ENCODE measurements at regions not wholly inside any gene's neighbourhood (a gene's known extent, or its start where the extent isn't known, plus 50 kb on each side); places are given as distances from the start of the nearest gene placed in this dataset.
"Not testable (repeated sequence)": the region's sequence is repeated elsewhere in the genome, so short reads cannot be mapped to it uniquely, and the experiment has no call there.

DNA sequence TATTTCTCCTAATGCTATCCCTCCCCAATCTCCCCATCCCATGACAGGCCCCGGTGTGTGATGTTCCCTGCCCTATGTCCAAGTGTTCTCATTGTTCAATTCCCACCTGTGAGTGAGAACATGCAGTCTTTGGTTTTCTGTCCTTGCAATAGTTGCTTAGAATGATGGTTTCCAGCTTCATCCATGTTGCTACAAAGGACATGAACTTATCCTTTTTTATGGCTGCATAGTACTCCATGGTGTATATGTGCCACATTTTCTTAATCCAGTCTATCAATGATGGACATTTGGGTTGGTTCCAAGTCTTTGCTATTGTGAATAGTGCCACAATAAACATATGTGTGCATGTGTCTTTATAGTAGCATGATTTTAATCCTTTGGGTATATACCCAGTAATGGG, 51.3 kb upstream of the RIOK2 start:
- DNase-seq = not testable (repeated sequence)

DNA sequence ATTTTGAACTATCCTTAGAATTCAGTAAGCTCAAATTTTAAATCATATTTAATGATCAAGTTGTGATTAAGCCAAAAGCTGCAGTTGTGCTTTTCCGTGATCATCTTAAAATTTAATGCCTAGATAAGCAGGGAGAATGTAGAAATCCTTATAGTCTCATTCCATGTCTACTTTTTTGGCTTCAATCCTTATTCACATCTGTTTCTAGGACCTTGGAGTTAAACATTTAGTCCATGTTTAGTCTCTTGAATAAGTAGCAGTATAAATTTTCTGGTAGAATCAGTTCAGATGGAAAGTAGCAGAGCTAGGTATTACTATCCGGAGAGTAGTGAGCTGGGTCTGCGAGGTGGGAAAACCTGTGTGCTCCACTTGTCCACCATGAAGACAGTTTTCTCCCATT, 59.3 kb upstream of the RIOK2 start:
- no peak for DNase-seq

DNA sequence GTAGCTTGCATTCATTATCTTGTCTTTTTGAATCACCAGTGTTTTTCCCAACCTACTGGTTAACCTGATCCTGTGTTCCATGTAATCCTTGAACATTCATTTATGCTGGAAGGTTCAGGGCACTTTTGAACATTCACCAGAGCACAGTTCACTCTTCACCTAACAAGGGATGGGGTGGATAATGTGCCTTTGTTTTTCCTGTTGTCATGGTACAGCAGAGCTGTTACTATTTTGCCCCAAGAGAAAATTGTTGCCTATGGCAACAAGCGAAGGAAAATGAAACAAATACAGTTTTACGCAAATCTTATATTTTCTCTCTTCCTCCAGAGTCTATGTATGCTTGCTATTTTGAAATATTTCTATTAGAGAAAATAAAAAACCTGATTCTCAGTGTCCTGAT, 60.3 kb upstream of the RIOK2 start:
- DNase-seq = no peak

DNA sequence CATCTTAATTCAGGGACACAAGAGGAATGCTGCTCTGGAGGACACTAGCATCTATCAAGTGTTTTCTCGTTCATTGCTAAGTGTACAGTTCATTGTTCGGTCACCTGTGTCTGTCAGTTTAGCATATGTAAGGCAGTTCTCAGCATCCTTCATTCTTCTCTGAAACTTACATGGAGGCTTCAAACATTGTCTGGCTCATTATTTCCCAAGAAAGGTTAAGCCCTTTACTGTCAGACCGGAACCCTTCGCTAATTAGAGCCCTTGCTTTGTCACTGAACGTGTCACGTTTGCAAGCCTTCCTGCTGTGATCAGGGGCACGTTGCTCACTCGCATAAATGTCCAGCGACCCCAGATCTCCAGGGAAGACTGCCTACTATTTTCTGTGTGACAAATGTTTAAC, 62.3 kb upstream of the RIOK2 start:
- no peak for DNase-seq

DNA sequence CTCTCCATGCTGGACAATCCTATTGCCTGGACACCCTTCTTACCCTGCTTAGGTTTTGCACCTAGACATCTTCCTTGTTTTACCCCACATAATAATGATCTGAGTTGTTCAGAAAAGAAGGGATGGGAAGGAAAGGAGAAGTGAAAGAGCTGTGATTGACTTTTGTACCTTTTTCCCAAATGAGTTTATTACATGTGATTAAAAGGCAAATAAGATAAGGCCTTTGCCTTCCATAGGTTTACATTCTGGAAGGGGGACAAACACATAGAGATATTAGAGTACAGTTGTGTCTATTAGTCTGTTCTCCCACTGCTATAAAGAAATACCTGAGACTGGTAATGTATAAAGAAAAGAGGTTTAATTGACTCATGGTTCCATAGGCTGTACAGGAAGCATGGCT, 67.1 kb upstream of the RIOK2 start:
- DNase-seq = no peak

DNA sequence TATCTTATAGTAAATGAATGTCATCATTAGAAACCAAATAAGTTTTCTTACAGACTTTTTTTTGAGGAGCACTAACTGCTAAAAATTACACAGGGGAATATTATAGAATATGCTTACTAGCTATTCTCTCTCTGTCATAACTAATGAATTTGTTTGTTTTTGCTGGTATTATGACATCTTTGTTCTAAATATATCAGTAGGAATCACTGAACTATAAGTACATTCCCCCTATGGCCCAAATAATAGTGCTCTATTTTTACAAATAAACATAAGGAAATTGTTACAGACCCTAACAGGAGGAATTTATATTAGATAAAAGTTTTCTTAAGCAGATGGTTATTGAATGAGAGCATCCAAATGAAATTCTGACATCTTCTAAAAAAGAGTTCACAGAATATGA, 83.0 kb upstream of the RIOK2 start:
- no peak for DNase-seq

DNA sequence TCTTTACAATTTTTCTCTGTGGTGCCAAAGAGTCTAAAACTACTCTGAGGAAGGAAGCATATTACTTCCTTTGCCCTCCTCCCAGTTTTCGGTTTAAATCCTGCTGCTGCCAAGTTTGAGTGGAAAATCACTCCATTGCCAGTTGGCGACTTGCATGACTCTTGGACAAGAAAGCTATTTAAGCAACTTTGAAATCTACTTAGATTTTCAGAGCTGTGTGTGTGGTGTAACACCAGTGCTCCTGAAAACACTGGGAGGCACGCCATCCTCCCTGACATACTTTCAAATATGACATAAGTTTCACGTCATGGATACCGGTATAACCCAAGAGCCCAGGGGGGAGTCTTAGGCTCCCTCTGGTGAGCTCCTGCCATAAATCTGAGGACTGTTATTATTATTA, 83.5 kb upstream of the RIOK2 start:
- DNase-seq = no peak

DNA sequence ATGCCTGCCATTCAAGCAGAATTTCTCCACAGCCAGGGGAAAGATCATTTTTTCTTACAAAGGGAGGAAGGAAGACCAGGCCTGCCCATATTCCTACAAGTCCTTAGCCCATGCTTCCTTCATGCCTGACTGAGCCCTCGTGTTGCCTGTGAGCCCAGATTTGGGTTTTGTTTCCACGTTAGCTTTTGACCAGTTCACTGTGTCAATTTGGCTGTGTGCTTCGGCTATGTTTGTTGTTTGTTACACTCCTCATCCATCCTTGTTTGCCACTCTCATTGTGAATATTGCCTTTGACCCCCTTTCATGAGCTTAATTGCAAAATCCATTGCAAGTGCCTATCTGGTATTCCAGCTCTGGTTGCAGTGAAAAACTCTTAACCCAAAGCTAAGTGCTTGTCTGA, 84.7 kb upstream of the RIOK2 start:
- DNase-seq = no peak

DNA sequence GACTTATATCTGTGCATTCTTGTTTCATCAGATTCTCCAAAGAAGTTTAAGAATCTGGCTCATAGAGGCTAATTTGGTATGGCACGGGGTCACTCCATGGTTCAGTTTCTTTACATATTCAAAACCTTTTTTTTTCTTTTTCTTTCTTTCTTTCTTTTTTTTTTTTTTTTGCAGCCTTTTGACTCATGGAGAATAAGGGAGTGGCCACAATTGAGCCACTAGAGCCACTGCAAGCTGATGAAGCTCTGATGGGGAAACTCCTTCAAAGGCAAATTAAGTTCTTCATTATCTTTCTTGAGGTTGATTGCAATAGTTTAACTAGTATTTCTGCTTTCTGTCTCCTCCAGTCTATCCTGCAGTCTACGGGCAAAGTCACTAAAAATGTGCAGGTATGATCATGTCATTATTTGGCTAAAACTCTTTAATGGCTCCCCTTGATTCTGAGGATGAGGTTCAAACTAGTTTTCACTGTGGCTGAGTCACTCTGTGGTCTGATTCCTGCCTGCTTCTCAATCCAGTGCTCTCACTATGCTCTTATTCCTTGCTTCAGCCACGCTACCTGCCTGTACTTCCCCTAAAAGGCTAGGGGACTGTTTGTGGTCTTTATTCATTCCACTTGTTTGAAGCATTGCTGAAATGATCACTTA, 93.5 kb upstream of the RIOK2 start:
- DNase-seq = no peak

DNA sequence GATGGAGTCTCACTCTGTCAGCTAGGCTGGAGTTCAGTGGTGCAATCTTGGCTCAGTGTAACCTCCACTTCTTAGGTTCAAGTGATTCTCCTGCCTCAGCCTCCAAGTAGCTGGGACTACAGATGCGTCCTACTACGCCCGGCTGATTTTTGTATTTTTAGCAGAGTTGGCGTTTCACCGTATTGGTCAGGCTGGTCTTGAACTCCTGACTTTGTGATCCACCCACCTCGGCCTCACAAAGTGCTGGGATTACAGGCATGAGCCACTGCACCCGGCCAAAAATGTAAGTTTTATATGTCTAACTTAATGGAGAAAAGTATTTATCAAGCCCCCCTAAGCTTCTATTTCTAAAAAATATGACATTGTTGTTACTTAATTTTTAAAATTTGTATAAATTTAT, 98.2 kb upstream of the RIOK2 start:
- no peak for DNase-seq

DNA sequence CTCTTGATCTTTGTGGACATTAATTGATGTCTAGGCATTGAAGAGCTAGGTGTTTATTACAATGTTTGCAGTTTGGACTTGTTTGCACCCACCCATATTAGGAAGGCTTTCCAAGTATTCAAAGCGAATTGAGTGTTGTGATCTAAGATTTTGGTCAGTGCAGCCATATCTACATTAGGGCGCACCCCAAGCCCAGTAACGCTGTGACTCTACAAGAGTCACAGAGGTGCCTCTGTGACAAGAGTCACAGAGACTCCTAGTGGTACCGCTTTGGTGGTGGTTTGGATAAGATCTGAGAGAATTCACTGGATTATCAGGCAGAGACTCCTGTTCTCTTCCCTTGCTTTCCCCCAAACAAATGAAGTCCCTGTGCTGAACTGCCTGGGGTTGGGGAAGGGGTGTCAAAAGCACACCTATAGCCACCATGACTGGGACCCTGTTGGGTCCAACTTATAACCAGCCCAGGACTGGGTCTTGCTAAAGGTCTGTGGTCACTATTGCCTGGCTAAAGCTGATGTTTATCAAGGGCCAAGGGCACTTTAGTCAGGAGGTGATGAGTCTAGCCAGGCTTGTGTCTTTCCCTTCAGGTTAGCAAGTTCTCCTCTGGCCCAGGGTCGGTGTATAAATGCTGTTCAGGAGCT, 114.1 kb upstream of the RIOK2 start:
- peak; percentile 16 for DNase-seq

DNA sequence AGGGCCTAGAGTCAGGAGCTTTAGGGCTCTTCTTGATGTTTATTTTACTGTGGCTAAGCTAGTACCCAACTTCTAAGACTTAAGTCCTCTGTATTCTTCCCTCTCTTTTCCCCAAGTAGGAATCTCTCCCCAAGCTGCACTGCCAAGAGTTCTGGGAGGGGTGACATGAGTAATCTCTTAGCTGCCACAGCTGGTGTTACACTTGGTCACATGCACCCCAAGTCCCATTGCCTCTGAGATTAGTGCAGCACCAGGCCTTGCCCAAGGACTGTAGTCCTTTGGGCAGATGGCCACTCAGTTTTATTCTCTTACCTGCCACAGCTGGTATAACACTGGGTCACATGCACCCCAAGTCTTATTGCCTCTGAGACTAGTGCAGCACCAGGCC, 114.7 kb upstream of the RIOK2 start:
- DNase-seq = no peak

DNA sequence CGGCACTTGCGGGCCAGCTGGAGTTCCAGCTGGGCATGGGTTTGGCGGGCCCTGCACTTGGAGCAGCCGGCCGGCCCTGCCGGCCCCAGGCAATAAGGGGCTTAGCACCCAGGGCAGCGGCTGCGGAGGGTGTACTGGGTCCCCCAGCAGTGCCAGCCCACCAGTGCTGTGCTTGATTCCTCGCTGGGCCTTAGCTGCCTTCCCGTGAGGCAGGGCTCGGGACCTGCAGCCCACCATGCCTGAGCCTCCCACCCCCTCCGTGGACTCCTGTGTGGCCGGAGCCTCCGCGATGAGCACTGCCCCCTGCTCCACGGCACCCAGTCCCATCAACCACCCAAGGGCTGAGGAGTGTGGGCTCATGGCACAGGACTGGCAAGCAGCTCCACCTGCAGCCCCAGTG, 118.1 kb upstream of the RIOK2 start:
- DNase-seq = not testable (repeated sequence)

DNA sequence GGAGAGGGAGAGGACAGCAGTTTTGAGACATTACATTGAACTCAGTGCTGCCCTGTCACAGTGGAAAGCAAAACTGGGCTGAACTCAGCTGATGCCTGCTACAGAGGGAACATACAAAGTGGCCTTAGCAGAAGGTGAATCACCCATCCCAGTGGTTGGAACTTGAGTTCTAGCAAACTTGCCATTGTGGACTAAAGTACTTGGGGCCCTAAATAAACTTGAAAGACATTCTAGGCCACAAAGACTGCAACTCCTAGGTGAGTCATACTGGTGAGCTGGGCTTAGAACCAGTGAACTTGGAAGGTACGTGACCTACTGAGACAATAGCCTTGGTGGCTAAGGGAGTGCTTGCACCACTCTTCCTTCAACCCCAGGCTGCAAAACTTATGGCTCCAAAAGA, 155.7 kb upstream of the RIOK2 start:
- no peak for DNase-seq

DNA sequence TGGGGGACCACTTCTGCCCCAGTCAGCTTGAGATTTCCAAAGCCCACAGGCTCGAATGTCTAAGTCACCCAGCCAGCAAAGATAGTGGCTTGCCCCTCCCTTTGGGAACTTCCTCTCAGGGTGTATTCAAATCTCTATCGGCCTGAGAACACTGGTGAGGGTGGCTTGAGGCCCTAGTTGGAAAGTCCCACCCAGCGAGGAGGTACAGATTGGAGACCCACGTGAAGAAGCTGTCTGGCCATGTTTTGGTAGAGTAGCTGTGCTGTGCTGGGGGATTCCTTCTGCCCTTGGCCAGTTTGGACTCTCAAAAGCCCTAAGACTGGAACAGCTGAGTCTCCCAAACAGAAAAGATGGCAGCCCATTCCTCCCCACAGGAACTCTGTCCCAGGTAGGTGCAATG, 172.7 kb upstream of the RIOK2 start:
- no peak for DNase-seq

DNA sequence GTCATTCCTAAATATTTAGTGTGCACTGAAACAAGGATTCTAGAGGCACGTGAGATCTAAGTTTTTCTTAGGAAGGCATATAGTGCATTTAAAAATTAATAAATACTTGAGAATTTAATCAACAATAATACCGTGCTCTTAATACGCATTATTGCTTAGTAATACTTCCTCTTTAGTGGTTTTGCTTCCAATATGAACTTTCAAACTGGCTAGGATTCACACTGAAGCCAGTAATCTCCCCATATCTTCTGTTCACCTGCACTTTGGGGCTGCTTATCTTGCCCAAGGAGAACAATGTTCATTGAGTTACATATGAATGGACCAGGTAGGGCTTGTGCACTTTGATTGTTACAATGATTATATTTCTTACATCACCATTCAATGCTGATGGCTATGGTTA, 180.5 kb upstream of the RIOK2 start:
- no peak for DNase-seq

DNA sequence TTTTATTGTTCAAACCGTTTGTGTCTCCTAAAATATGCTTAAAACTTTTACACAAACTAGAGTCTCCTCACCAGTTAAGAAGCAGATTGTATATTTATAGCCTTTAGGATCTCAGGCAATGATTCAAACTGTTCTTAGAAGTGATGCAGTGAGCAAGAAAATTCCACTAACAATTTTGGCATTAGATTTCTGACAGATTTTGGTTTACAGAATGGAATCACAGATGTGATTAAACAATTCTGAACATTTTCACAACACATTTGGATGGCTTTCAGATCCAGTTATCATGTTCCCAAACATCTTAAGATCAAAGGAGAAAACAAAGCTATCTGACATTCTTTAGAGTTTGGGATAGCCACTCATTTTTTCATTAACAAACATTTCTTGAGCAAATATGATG, 181.7 kb upstream of the RIOK2 start:
- no peak for DNase-seq

DNA sequence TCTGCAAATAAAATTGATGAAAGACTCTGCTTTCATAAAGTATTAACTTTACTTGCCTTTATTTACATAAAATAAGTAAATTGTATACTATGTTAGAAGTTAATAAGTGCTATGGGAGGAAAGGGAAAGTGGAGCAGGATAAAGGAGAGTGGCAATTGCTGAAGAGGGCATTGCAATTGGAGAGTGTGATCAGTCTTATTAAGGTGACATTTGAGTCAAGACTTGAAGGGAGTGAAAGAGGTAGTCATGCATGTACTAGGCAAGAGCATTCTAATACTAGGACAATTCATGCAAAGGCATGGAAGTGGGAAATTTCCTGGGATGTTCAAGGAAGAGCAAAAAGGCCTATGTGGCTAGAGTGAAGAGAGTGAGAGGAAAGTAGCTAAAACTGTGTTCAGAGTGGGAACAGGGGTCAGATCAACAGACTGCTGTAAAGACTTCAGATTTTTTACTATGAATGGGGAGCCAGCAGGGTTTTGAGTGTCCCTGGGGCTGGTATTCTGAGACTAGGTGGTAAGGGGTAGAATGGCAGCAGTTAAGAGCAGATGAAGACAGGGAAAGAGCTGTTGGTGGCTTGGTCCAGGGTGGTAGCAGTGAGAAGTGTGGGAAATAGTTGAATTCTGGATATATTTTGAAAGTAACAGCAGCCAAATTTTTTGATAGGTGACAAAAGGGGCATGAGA, 182.3 kb upstream of the RIOK2 start:
- no peak for DNase-seq

DNA sequence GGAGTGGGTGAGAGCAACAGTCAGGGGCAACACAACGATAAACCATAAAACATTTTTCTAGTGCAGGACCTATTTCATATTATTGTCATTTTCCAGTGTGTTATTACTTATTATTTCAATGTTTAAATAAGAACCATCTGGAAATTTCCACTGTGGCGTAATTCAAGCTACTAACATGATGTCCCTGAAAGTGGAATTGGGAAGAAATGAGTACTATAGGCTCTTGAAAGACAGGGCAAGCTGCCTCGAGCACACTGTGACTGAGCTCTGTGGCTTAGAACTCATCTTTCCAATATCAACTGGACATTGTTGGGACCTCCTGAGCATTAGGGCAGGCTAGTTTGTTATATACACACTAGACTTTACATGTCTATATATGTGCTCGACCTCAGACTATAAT, 182.9 kb upstream of the RIOK2 start:
- DNase-seq = no peak

DNA sequence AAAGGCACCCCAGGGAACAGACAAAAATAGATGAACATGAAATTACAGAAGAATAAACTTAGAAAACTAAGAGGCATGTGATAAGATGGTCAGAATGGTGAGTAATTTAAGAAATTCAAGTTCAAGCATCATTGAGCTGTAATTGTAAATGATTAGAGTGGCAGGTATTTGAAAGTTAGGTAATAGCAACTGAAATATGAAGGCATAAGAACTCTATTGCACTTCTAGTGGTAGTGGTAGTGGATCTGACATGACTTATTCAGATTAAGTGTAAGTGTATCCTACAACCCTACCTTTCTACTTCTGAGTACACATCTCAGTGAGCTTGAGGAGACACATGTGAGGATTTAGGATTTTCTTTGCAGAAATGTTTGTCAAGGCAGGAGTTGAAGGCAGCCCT, 192.9 kb upstream of the RIOK2 start:
- DNase-seq = no peak

DNA sequence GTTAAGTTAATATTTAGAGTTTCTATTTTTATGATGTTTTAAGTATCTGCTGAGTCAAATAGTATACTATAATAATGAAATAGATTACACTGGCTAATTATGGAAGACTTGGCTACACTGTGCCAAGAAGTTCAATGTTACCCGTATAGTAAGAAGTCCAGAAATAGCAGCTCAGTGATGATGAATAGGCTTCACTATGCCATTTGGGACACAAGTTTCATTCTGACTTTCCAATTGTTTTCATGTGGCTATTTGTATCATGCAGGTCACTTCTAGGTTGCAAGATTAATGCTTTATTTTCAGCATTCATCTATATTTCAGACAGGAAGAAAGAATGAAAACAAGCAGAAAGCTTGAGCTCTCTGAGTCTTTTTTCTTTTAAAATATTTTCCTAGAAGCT, 194.5 kb upstream of the RIOK2 start:
- DNase-seq = no peak

DNA sequence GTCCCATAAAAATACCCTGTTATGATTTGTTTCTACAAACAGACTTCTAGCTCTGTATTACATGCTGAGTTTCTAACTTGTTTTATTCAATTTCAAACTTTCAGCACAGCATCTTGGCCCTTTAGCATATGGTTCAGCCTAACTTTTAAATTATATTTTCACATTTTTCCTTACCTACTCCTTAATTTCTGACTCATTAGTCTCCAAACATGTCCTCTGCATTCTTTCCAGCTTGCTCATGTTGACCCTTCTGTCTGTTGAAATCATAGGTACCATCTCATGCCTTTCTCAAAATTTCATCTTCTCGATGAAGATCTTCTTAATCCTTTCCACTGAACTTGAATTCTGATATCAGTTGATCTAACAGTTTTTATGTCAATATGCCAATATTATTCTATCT, 200.9 kb upstream of the RIOK2 start:
- no peak for DNase-seq

DNA sequence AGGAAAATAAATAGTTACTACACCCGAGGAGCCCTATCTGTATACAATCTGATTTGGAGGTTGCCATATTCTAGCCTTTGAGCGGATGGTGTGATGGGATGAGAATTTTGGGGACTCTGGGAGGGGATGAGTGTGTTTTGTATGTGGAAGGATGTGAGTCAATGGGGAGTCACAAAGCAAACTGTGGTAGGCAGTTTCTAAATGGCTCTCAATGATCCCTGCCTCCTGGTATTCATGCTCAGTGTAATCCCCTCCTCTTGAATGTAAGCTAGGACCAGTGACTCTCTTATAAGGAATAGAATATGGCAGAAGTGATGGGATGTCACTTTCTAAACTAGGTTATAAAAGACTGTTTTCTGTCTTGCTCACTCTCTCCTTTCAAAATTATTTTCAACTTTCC, 205.7 kb upstream of the RIOK2 start:
- DNase-seq = no peak

DNA sequence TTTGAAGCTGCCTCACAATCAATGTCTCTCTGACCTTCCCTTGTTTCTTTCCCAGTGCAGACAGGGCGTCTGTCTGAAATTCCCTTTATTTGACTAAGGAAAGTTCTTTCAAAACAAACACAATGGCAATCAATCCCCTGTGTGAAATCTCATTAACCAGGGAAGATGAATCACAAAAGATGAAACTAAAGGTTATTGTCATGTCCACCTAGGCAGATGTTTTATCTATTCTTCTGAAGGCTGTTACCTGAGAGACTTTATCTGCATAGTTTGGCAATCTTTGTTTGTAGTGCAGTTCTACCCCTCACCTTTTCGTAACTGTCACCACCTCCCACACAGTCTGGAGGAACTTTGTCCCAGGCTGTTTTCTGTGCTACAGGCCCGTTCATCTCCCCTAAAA, 217.5 kb upstream of the RIOK2 start:
- DNase-seq = no peak

DNA sequence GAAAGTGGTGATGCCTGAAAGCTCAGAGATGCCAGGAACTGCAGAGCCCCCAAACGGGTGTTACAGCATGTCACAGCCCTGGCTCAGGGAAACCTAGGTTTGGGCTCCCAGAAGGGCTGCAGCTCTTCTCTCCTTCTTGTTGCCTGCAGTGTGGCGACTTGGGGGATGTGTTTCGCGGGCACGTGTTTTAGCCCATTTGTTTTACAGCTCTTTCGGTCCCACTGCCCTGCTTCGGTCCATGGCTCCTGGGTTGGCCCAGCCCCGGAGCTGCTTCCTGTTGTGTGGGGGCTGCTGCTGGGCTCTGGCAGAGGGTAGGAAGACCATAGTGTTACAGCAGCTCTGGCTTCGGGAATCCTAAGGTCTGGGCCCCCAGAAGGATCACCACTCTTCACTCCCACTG, 222.9 kb upstream of the RIOK2 start:
- no peak for DNase-seq
